ENCODE measurements at regions not wholly inside any gene's neighbourhood (a gene's known extent, or its start where the extent isn't known, plus 50 kb on each side); places are given as distances from the start of the nearest gene placed in this dataset.

GRCh38 chr13:72458701-72459100 lies 268.7 kb downstream of the MZT1 start:
- no peak overlapping the region for H2BK15ac ChIP-seq (ENCODE audit: low read length)
- no peak overlapping the region for H3K23ac ChIP-seq (ENCODE audit: low read depth, low read length, poor library complexity)
- H3K9me3 ChIP-seq (replicated peaks in 1 of 2; ENCODE audit: control insufficient read depth in 2 of 2, insufficient read depth in 1 of 2, low read depth in 1 of 2, low read length in 2 of 2) = no peaks in the 10 kb centered on the region
- no peak overlapping the region for H3K18ac ChIP-seq (ENCODE audit: low read length)
- no peak overlapping the region for H3K4me2 ChIP-seq (ENCODE audit: insufficient read depth, low read length, poor library complexity, severe bottlenecking)
- no peak overlapping the region for H3K4me3 ChIP-seq (ENCODE audit: low read length in 2 of 2)
- DNase-seq (ENCODE audit: low spot score) = no peak
- H3K27me3 ChIP-seq (ENCODE audit: control insufficient read depth in 3 of 3, insufficient read depth in 3 of 3, low read depth in 1 of 3, low read length in 3 of 3) = peaks cover 0 to 16% (median 0%) of the 10 kb centered on the region in 3 experiments
- no peak overlapping the region for H3K14ac ChIP-seq (ENCODE audit: low read length)
- no peak overlapping the region for H2BK120ac ChIP-seq (ENCODE audit: low read depth, low read length)
- no peak overlapping the region for H3K9ac ChIP-seq (ENCODE audit: low read depth, low read length, poor library complexity)
- no CpG with 5 or more reads among the region's 1 CpG for WGBS, 2 donors (ENCODE audit: extremely low coverage in 2 of 2, insufficient read length in 2 of 2, insufficient replicate concordance in 1 of 2)
- no peak overlapping the region for H2AFZ ChIP-seq (ENCODE audit: low read length)
- no peaks in the 10 kb centered on the region for H3K36me3 ChIP-seq (replicated peaks in 1 of 2; ENCODE audit: control insufficient read depth in 2 of 2, insufficient read depth in 2 of 2, low read length in 2 of 2)
- no peak overlapping the region for H3K27ac ChIP-seq (replicated peaks; ENCODE audit: low read length)
- no peak overlapping the region for H2BK5ac ChIP-seq (ENCODE audit: low read length)
- H3K4ac ChIP-seq (ENCODE audit: low read length) = no peak overlapping the region
- peaks cover 3 to 20% of the 10 kb centered on the region in 2 donors for H3K4me1 ChIP-seq (ENCODE audit: control insufficient read depth in 2 of 2, insufficient read depth in 1 of 2, low read depth in 1 of 2, low read length in 2 of 2)
- H3K79me1 ChIP-seq (ENCODE audit: low read depth, low read length) = no peaks in the 10 kb centered on the region
- H4K8ac ChIP-seq (ENCODE audit: low read depth, low read length) = no peak overlapping the region
- no peak overlapping the region for H4K91ac ChIP-seq (ENCODE audit: low read depth, low read length, poor library complexity)
- H2AK5ac ChIP-seq (ENCODE audit: low read depth, low read length) = no peak overlapping the region
- no peak overlapping the region for H2BK12ac ChIP-seq (ENCODE audit: low read length)

GRCh38 chr13:72457151-72457550 lies 270.3 kb downstream of the MZT1 start:
- Histone ChIP-seq H2BK12ac (ENCODE audit: low read length) (no peak overlapping the region), H3K4me1 (ENCODE audit: control insufficient read depth in 2 of 2, insufficient read depth in 1 of 2, low read depth in 1 of 2, low read length in 2 of 2) (peaks cover 3 to 6% of the 10 kb centered on the region in 2 donors), H3K14ac (ENCODE audit: low read length) (no peak overlapping the region), H3K4ac (ENCODE audit: low read length) (no peak overlapping the region), H2BK120ac (ENCODE audit: low read depth, low read length) (no peak overlapping the region), H2AK5ac (ENCODE audit: low read depth, low read length) (no peak overlapping the region), H4K8ac (ENCODE audit: low read depth, low read length) (no peak overlapping the region), H3K27ac (replicated peaks; ENCODE audit: low read length) (no peak overlapping the region), H3K4me2 (ENCODE audit: insufficient read depth, low read length, poor library complexity, severe bottlenecking) (no peak overlapping the region), H3K18ac (ENCODE audit: low read length) (no peak overlapping the region), H3K9me3 (replicated peaks in 1 of 2; ENCODE audit: control insufficient read depth in 2 of 2, insufficient read depth in 1 of 2, low read depth in 1 of 2, low read length in 2 of 2) (no peaks in the 10 kb centered on the region), H3K27me3 (ENCODE audit: control insufficient read depth in 3 of 3, insufficient read depth in 3 of 3, low read depth in 1 of 3, low read length in 3 of 3) (peaks cover 0 to 16% (median 0%) of the 10 kb centered on the region in 3 experiments), H3K23ac (ENCODE audit: low read depth, low read length, poor library complexity) (no peak overlapping the region), H3K9ac (ENCODE audit: low read depth, low read length, poor library complexity) (no peak overlapping the region), H3K4me3 (ENCODE audit: low read length in 2 of 2) (no peak overlapping the region), H3K79me1 (ENCODE audit: low read depth, low read length) (no peaks in the 10 kb centered on the region), H2BK5ac (ENCODE audit: low read length) (no peak overlapping the region), H4K91ac (ENCODE audit: low read depth, low read length, poor library complexity) (no peak overlapping the region), H2AFZ (ENCODE audit: low read length) (no peak overlapping the region), H2BK15ac (ENCODE audit: low read length) (no peak overlapping the region), H3K36me3 (replicated peaks in 1 of 2; ENCODE audit: control insufficient read depth in 2 of 2, insufficient read depth in 2 of 2, low read length in 2 of 2) (no peaks in the 10 kb centered on the region)
- no peak for DNase-seq (ENCODE audit: low spot score)
- WGBS, 2 donors (ENCODE audit: extremely low coverage in 2 of 2, insufficient read length in 2 of 2, insufficient replicate concordance in 1 of 2) = no CpG with 5 or more reads among the region's 1 CpG

- Histone ChIP-seq H3K9ac (ENCODE audit: low read depth, low read length, poor library complexity) (no peak overlapping the region), H2AFZ (ENCODE audit: low read length) (no peak overlapping the region), H4K8ac (ENCODE audit: low read depth, low read length) (no peak overlapping the region), H3K4me1 (ENCODE audit: control insufficient read depth in 2 of 2, insufficient read depth in 1 of 2, low read depth in 1 of 2, low read length in 2 of 2) (peaks cover 3 to 5% of the 10 kb centered on the region in 2 donors), H3K4me2 (ENCODE audit: insufficient read depth, low read length, poor library complexity, severe bottlenecking) (no peak overlapping the region), H3K23ac (ENCODE audit: low read depth, low read length, poor library complexity) (no peak overlapping the region), H3K14ac (ENCODE audit: low read length) (no peak overlapping the region), H3K18ac (ENCODE audit: low read length) (no peak overlapping the region), H2BK15ac (ENCODE audit: low read length) (no peak overlapping the region), H2BK5ac (ENCODE audit: low read length) (no peak overlapping the region), H3K79me1 (ENCODE audit: low read depth, low read length) (no peaks in the 10 kb centered on the region), H3K27me3 (ENCODE audit: control insufficient read depth in 3 of 3, insufficient read depth in 3 of 3, low read depth in 1 of 3, low read length in 3 of 3) (peaks cover 0 to 12% (median 0%) of the 10 kb centered on the region in 3 experiments), H3K27ac (replicated peaks; ENCODE audit: low read length) (no peak overlapping the region), H3K9me3 (replicated peaks in 1 of 2; ENCODE audit: control insufficient read depth in 2 of 2, insufficient read depth in 1 of 2, low read depth in 1 of 2, low read length in 2 of 2) (no peaks in the 10 kb centered on the region), H3K4me3 (ENCODE audit: low read length in 2 of 2) (no peak overlapping the region), H2BK12ac (ENCODE audit: low read length) (no peak overlapping the region), H2BK120ac (ENCODE audit: low read depth, low read length) (no peak overlapping the region), H3K36me3 (replicated peaks in 1 of 2; ENCODE audit: control insufficient read depth in 2 of 2, insufficient read depth in 2 of 2, low read length in 2 of 2) (no peaks in the 10 kb centered on the region), H2AK5ac (ENCODE audit: low read depth, low read length) (no peak overlapping the region), H3K4ac (ENCODE audit: low read length) (no peak overlapping the region), H4K91ac (ENCODE audit: low read depth, low read length, poor library complexity) (no peak overlapping the region)
- WGBS, 2 donors (ENCODE audit: extremely low coverage in 2 of 2, insufficient read length in 2 of 2, insufficient replicate concordance in 1 of 2) = no CpG with 5 or more reads among the region's 2 CpGs
- DNase-seq (ENCODE audit: low spot score) = no peak
Measured at GRCh38 chr13:72456486-72456885, 270.9 kb downstream of the MZT1 start.

- Histone ChIP-seq H3K9ac (ENCODE audit: low read depth, low read length, poor library complexity) (no peak overlapping the region), H3K23ac (ENCODE audit: low read depth, low read length, poor library complexity) (no peak overlapping the region), H2BK5ac (ENCODE audit: low read length) (no peak overlapping the region), H3K4ac (ENCODE audit: low read length) (no peak overlapping the region), H2AK5ac (ENCODE audit: low read depth, low read length) (no peak overlapping the region), H3K4me3 (ENCODE audit: low read length in 2 of 2) (no peak overlapping the region), H2BK15ac (ENCODE audit: low read length) (no peak overlapping the region), H3K9me3 (replicated peaks in 1 of 2; ENCODE audit: control insufficient read depth in 2 of 2, insufficient read depth in 1 of 2, low read depth in 1 of 2, low read length in 2 of 2) (peaks cover 0 to 2% of the 10 kb centered on the region in 2 donors), H4K8ac (ENCODE audit: low read depth, low read length) (no peak overlapping the region), H3K27me3 (ENCODE audit: control insufficient read depth in 3 of 3, insufficient read depth in 3 of 3, low read depth in 1 of 3, low read length in 3 of 3) (no peaks in the 10 kb centered on the region), H2BK12ac (ENCODE audit: low read length) (no peak overlapping the region), H2AFZ (ENCODE audit: low read length) (no peak overlapping the region), H3K27ac (replicated peaks; ENCODE audit: low read length) (no peak overlapping the region), H3K36me3 (replicated peaks in 1 of 2; ENCODE audit: control insufficient read depth in 2 of 2, insufficient read depth in 2 of 2, low read length in 2 of 2) (no peaks in the 10 kb centered on the region), H3K4me2 (ENCODE audit: insufficient read depth, low read length, poor library complexity, severe bottlenecking) (no peak overlapping the region), H2BK120ac (ENCODE audit: low read depth, low read length) (no peak overlapping the region), H4K91ac (ENCODE audit: low read depth, low read length, poor library complexity) (no peak overlapping the region), H3K4me1 (ENCODE audit: control insufficient read depth in 2 of 2, insufficient read depth in 1 of 2, low read depth in 1 of 2, low read length in 2 of 2) (peaks cover 0 to 3% of the 10 kb centered on the region in 2 donors), H3K14ac (ENCODE audit: low read length) (no peak overlapping the region), H3K79me1 (ENCODE audit: low read depth, low read length) (no peaks in the 10 kb centered on the region), H3K18ac (ENCODE audit: low read length) (no peak overlapping the region)
- WGBS, 2 donors (ENCODE audit: extremely low coverage in 2 of 2, insufficient read length in 2 of 2, insufficient replicate concordance in 1 of 2) = no CpG with 5 or more reads among the region's 5 CpGs
- no peak for DNase-seq (ENCODE audit: low spot score)
Measured at GRCh38 chr13:72453161-72453560, 274.3 kb downstream of the MZT1 start.

Measured in neuronal stem cell (in vitro differentiated cells).